IMR-90 (cell line): ENCODE measurements at regions not wholly inside any gene's neighbourhood (a gene's known extent, or its start where the extent isn't known, plus 50 kb on each side); places are given as distances from the start of the nearest gene placed in this dataset.

Experiments used
- ATAC-seq: fragments of 200-7000 bp; cut with Tn5 transposase; 2 replicates; pipeline ENCODE4 v1.9.1; 2020; ENCODE audit warnings: low read depth, mild to moderate bottlenecking, moderate library complexity
- BruUV-seq: library from RNA; stranded (reverse); fragments of 400-500 nt; replicated peaks from 2 replicates; lab custom pipeline; 2021; lab: Mats Ljungman, UMichigan
- CTCF ChIA-PET: fragments of 300-600 bp; formaldehyde crosslinking; extraction: SDS; loops from one replicate; lab custom pipeline; 2021; ENCODE audit warnings: antibody characterized with exemption; lab: Yijun Ruan, JAX
- POLR2A ChIA-PET: fragments of 300-600 bp; sonication (Branson Sonifier 250); formaldehyde crosslinking; loops from one replicate; lab custom pipeline; 2022; ENCODE audit warnings: antibody characterized with exemption; ENCODE audit not compliant: unreplicated experiment; lab: Charles Lee
- DNase-seq: peaks from one replicate; pipeline ENCODE4 v3.0.0; 2013
- H2AFZ ChIP-seq: replicated peaks from 2 replicates; pipeline ENCODE3; 2013; ENCODE audit warnings: low read length, mild to moderate bottlenecking; ENCODE audit not compliant: poor library complexity
- H2AK5ac ChIP-seq: 2 replicates; pipeline ENCODE4 v1.6.1; 2013; ENCODE audit warnings: low read depth, low read length, inconsistent platforms
- H2AK9ac ChIP-seq: replicated peaks from 2 replicates; pipeline ENCODE3; 2013; ENCODE audit warnings: mild to moderate bottlenecking, low read depth, low read length, moderate library complexity; ENCODE audit not compliant: poor library complexity
- H2BK120ac ChIP-seq: 2 replicates; pipeline ENCODE4 v1.6.1; 2013; ENCODE audit warnings: low read depth, low read length, inconsistent platforms
- H2BK15ac ChIP-seq: 3 replicates; pipeline ENCODE4 v1.6.1; 2013; ENCODE audit warnings: low read depth, low read length, inconsistent platforms
- H2BK20ac ChIP-seq: 2 replicates; pipeline ENCODE4 v1.6.1; 2013; ENCODE audit warnings: low read depth, mild to moderate bottlenecking, inconsistent platforms, low read length, moderate library complexity
- H2BK5ac ChIP-seq: 2 replicates; pipeline ENCODE4 v1.6.1; 2013; ENCODE audit warnings: mild to moderate bottlenecking, low read depth, low read length, inconsistent platforms; ENCODE audit not compliant: poor library complexity, severe bottlenecking
- H3K14ac ChIP-seq: replicated peaks from 2 replicates; pipeline ENCODE4 v1.6.1; 2013; ENCODE audit warnings: low read depth, low read length, inconsistent platforms
- H3K18ac ChIP-seq: 2 replicates; pipeline ENCODE4 v1.6.1; 2013; ENCODE audit warnings: low read depth, low read length, control low read depth
- H3K23ac ChIP-seq: 2 replicates; pipeline ENCODE4 v1.6.1; 2013; ENCODE audit warnings: low read depth, low read length, inconsistent platforms
- H3K27ac ChIP-seq: 2 replicates; pipeline ENCODE4 v1.5.1; 2013; ENCODE audit warnings: mild to moderate bottlenecking, control low read depth, low read length; ENCODE audit not compliant: insufficient read depth
- H3K27me3 ChIP-seq: 2 replicates; pipeline ENCODE4 v1.6.1; 2013; ENCODE audit warnings: low read length; ENCODE audit not compliant: control insufficient read depth, insufficient read depth
- H3K36me3 ChIP-seq: 2 replicates; pipeline ENCODE4 v1.6.1; 2013; ENCODE audit warnings: low read length, mixed read lengths; ENCODE audit not compliant: control insufficient read depth, insufficient read depth
- H3K4ac ChIP-seq: 2 replicates; pipeline ENCODE4 v1.6.1; 2013; ENCODE audit warnings: low read depth, low read length, inconsistent platforms
- H3K4me1 ChIP-seq: 2 replicates; pipeline ENCODE4 v1.6.1; 2013; ENCODE audit warnings: low read length, mixed read lengths; ENCODE audit not compliant: control insufficient read depth, insufficient read depth
- H3K4me2 ChIP-seq: 2 replicates; pipeline ENCODE4 v1.6.1; 2013; ENCODE audit warnings: low read depth, mild to moderate bottlenecking, control low read depth, low read length, moderate library complexity
- H3K4me3 ChIP-seq: 2 replicates; pipeline ENCODE4 v1.5.1; 2013; ENCODE audit warnings: low read depth, mild to moderate bottlenecking, control low read depth, low read length, moderate library complexity; ENCODE audit not compliant: insufficient read depth
- H3K56ac ChIP-seq: 2 replicates; pipeline ENCODE4 v1.6.1; 2013; ENCODE audit warnings: low read length, inconsistent platforms; ENCODE audit not compliant: insufficient read depth; ENCODE audit errors: extremely low read depth
- H3K79me1 ChIP-seq, 2 experiments: 2 replicates each; pipeline ENCODE4 v1.6.1; 2013; ENCODE audit warnings: low read length in 2 of 2, inconsistent platforms in 1 of 2, low read depth in 1 of 2
- H3K9ac ChIP-seq: 2 replicates; pipeline ENCODE4 v1.6.1; 2013; ENCODE audit warnings: low read depth, low read length, control low read depth
- H3K9me1 ChIP-seq: 2 replicates; pipeline ENCODE4 v1.6.1; 2013; ENCODE audit warnings: low read length, inconsistent platforms; ENCODE audit not compliant: insufficient read depth
- H3K9me3 ChIP-seq: 2 replicates; pipeline ENCODE4 v1.6.1; 2013; ENCODE audit warnings: low read length; ENCODE audit not compliant: control insufficient read depth, insufficient read depth
- H4K20me1 ChIP-seq: 2 replicates; pipeline ENCODE4 v1.6.1; 2013; ENCODE audit warnings: low read length, inconsistent platforms; ENCODE audit not compliant: insufficient read depth
- H4K5ac ChIP-seq: 2 replicates; pipeline ENCODE4 v1.6.1; 2013; ENCODE audit warnings: mild to moderate bottlenecking, low read depth, low read length, control low read depth
- H4K8ac ChIP-seq, 2 experiments: 2 replicates each; pipeline ENCODE4 v1.6.1; 2013; ENCODE audit warnings: low read depth in 2 of 2, low read length in 2 of 2, control low read depth in 1 of 2, inconsistent platforms in 1 of 2
- H4K91ac ChIP-seq: 2 replicates; pipeline ENCODE4 v1.6.1; 2013; ENCODE audit warnings: low read depth, low read length, inconsistent platforms; ENCODE audit not compliant: insufficient read depth
- BHLHE40 ChIP-seq: fragments of 150-350 bp; IDR thresholded peaks from 2 replicates; pipeline ENCODE4 v1.6.1; 2016; ENCODE audit warnings: mild to moderate bottlenecking, low read depth, low read length
- FOS ChIP-seq: fragments of 150-350 bp; IDR thresholded peaks from 2 replicates; pipeline ENCODE4 v1.6.1; 2016; ENCODE audit warnings: low read depth, low read length
- MAZ ChIP-seq: IDR thresholded peaks from 2 replicates; pipeline ENCODE4 v1.6.1; 2012; ENCODE audit warnings: low read depth, mild to moderate bottlenecking, low read length, improper control_type of control experiment, moderate library complexity, borderline replicate concordance
- MXI1 ChIP-seq: IDR thresholded peaks from 2 replicates; pipeline ENCODE4 v1.6.1; 2012; ENCODE audit warnings: low read depth, mild to moderate bottlenecking, low read length, moderate library complexity, borderline replicate concordance
- NFE2L2 ChIP-seq: fragments of 150-350 bp; IDR thresholded peaks from 2 replicates; pipeline ENCODE4 v1.6.1; 2016; ENCODE audit warnings: low read depth, mild to moderate bottlenecking, low read length
- RAD21 ChIP-seq: IDR thresholded peaks from 2 replicates; pipeline ENCODE4 v1.6.1; 2012; ENCODE audit warnings: low read length, improper control_type of control experiment
- RCOR1 ChIP-seq: IDR thresholded peaks from 2 replicates; pipeline ENCODE4 v1.6.1; 2012; ENCODE audit warnings: mild to moderate bottlenecking, low read length, improper control_type of control experiment; ENCODE audit not compliant: insufficient replicate concordance
- RFX5 ChIP-seq: IDR thresholded peaks from 2 replicates; pipeline ENCODE4 v1.8.0; 2012; ENCODE audit warnings: low read depth, mild to moderate bottlenecking, low read length, moderate library complexity
- SMC3 ChIP-seq: fragments of 150-350 bp; IDR thresholded peaks from 2 replicates; pipeline ENCODE4 v1.6.1; 2016; ENCODE audit warnings: low read depth, mild to moderate bottlenecking, antibody characterized with exemption, low read length, moderate library complexity
- WGBS, 2 experiments: methylation state at CpG; one replicate each; pipeline versions ENCODE4 v1.1.5 to v1.1.7; 2013; ENCODE audit warnings: missing lambda C conversion rate in 2 of 2; ENCODE audit not compliant: insufficient read length in 1 of 2; ENCODE audit errors: extremely low coverage in 2 of 2; 5-methylcytosine and 5-hydroxymethylcytosine counted together
- dilution Hi-C: fragments of 300-500 bp; cut with HindIII; formaldehyde crosslinking; loops from one replicate; pipeline ENCODE4 v1.14.3; 2018; ENCODE audit warnings: low sequenced_read_pairs; ENCODE audit not compliant: unreplicated experiment
- in situ Hi-C: fragments of 300-500 bp; cut with MboI; formaldehyde crosslinking; loops from 3 replicates; pipeline ENCODE4 v1.14.3; 2019; ENCODE audit warnings: low sequenced_read_pairs, inconsistent platforms, mixed read lengths
- intact Hi-C: fragments of 100-400 bp; cut with micrococcal nuclease; formaldehyde crosslinking; loops from 2 replicates; pipeline ENCODE4 v1.10.0; 2022
- TF ChIP-seq, protein P1 (sequence below): fragments of 150-350 bp; IDR thresholded peaks from 2 replicates; pipeline ENCODE4 v1.6.1; 2016; ENCODE audit warnings: low read depth, mild to moderate bottlenecking, low read length, moderate library complexity, borderline replicate concordance
- TF ChIP-seq, protein P2 (sequence below): conservative IDR thresholded peaks from 2 replicates; pipeline ENCODE4 v1.5.1; 2012; ENCODE audit warnings: mild to moderate bottlenecking, low read depth, low read length, improper control_type of control experiment

DNA sequence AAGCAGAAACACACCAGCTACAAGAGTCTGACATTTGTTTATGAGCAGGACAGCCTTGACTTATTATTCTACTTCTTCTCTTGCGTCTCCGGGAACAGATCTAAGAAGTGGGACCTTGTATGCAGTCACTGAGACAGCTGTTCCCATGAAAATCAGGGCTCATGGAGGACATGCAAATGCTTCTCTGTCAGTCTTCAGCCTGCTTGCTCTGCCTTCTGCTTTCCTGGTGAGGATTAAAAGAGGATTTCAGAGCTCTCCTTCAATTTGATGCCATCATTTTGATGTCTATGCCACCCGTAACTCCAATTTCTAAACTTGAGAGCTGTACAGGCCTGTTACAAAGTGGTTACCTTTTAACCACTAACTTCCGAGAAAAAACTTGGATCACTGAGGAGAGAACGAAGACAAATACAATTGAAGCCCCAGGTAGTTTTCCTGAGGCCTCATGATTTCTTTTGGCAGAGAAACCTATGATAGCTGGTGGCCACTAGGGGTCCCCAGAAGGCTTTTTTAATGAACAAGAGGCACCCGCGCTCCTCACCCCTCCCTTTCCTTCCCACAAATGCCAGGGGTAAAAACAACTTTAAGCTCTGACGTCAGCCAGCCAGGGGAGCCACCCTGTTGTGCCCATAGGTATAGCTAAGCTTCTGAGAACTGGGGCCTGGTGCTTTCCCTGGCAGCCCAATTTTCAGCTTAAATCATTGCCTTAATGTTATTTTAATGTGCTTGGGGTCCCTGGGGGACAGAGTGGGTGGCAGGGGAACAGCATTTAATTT is 97.0 kb downstream of the DDIT4L start:
- Histone ChIP-seq H3K18ac (peak overlapping the region; percentile 45), H3K9ac (no peak overlapping the region), H3K56ac (no peak overlapping the region), H3K27ac (no peak overlapping the region), H3K4me1 (peaks cover 3% of the 10 kb centered on the region), H2AK5ac (no peak overlapping the region), H2AFZ (peak overlapping the region; percentile 71), H3K23ac (no peak overlapping the region), H3K79me1 (no peaks in the 10 kb centered on the region), H4K91ac (peak overlapping the region; percentile 4; the same call in 1 of the 2 replicates), H2AK9ac (no peak overlapping the region), H2BK120ac (0 out of 2 replicates have a peak overlapping the region, but pooled peaks have one; percentile 6), H3K36me3 (no peaks in the 10 kb centered on the region), H4K5ac (no peak overlapping the region; the same call in 1 of the 2 replicates), H3K9me1 (no peaks in the 10 kb centered on the region), H3K4me3 (no peak overlapping the region), H4K20me1 (no peaks in the 10 kb centered on the region), H4K8ac (peak overlapping the region; percentile 41 to 48; a peak in 3 of 4 replicates), H2BK20ac (no peak overlapping the region; the same call in 1 of the 2 replicates), H2BK5ac (no peak overlapping the region), H2BK15ac (no peak overlapping the region), H3K4ac (no peak overlapping the region), H3K27me3 (no peaks in the 10 kb centered on the region), H3K9me3 (no peaks in the 10 kb centered on the region), H3K4me2 (peak overlapping the region; percentile 29; the same call in 1 of the 2 replicates), H3K14ac (no peak overlapping the region)
- in situ Hi-C loops = no loop called here
- 71% methylated on average over 1 of the region's 8 CpGs; no CpG with 5 or more reads in 1 of the 2 experiments for WGBS, 2 experiments
- dilution Hi-C loops = no loop called here
- BruUV-seq = no TSS peak
- ChIA-PET POLR2A (no interaction called here), CTCF (interaction anchor here (0.5 to 1.4 kb wide), 19 partner anchors 10 to 1778 kb away, joined by 3 to 12 read pairs (median 3); no protein-coding TSS in a partner anchor)
- ATAC-seq (peak; percentile 87), DNase-seq (peak; percentile 82)
- intact Hi-C loops = loop anchor here (1.0 to 10.0 kb wide), 2 partner anchors 1254 to 1642 kb away; partner anchors contain the start of gene PPP3CA
- TF ChIP-seq MAZ = peak; percentile 84; the same call in 1 of the 2 replicates
- TF ChIP-seq RAD21 = peak; percentile 76
- TF ChIP-seq, protein P1, sequence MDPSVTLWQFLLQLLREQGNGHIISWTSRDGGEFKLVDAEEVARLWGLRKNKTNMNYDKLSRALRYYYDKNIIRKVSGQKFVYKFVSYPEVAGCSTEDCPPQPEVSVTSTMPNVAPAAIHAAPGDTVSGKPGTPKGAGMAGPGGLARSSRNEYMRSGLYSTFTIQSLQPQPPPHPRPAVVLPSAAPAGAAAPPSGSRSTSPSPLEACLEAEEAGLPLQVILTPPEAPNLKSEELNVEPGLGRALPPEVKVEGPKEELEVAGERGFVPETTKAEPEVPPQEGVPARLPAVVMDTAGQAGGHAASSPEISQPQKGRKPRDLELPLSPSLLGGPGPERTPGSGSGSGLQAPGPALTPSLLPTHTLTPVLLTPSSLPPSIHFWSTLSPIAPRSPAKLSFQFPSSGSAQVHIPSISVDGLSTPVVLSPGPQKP = no peak
- TF ChIP-seq FOS = no peak
- TF ChIP-seq RCOR1 = no peak
- no peak for TF ChIP-seq MXI1
- no peak for TF ChIP-seq NFE2L2
- TF ChIP-seq RFX5 = no peak
- TF ChIP-seq SMC3 = peak; percentile 60
- TF ChIP-seq, protein P2, sequence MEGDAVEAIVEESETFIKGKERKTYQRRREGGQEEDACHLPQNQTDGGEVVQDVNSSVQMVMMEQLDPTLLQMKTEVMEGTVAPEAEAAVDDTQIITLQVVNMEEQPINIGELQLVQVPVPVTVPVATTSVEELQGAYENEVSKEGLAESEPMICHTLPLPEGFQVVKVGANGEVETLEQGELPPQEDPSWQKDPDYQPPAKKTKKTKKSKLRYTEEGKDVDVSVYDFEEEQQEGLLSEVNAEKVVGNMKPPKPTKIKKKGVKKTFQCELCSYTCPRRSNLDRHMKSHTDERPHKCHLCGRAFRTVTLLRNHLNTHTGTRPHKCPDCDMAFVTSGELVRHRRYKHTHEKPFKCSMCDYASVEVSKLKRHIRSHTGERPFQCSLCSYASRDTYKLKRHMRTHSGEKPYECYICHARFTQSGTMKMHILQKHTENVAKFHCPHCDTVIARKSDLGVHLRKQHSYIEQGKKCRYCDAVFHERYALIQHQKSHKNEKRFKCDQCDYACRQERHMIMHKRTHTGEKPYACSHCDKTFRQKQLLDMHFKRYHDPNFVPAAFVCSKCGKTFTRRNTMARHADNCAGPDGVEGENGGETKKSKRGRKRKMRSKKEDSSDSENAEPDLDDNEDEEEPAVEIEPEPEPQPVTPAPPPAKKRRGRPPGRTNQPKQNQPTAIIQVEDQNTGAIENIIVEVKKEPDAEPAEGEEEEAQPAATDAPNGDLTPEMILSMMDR = peak; percentile 78
- TF ChIP-seq BHLHE40 = no peak
